Adrenal gland (tissue), 9 donors: ENCODE measurements at regions not wholly inside any gene's neighbourhood (a gene's known extent, or its start where the extent isn't known, plus 50 kb on each side); places are given as distances from the start of the nearest gene placed in this dataset.
"Not testable (repeated sequence)": the region's sequence is repeated elsewhere in the genome, so short reads cannot be mapped to it uniquely, and the experiment has no call there.

ENCODE experiments used
- DNase-seq, 7 donors: peaks; one replicate each; pipeline ENCODE4 v3.0.0-alpha.2; 2019 to 2020
- H3K27ac ChIP-seq, 5 donors: fragments of 200-600 bp; sonication (generic) in 4 of 5; 1 replicate in 3 of 5; 2 replicates in 2 of 5; pipeline versions ENCODE4 v1.5.1 to v1.8.0; 2016 to 2020; ENCODE audit warnings: mild to moderate bottlenecking in 1 of 5
- H3K27me3 ChIP-seq: fragments of 200-600 bp; 2 replicates; pipeline ENCODE4 v1.8.0; 2021
- H3K36me3 ChIP-seq, 2 donors: fragments of 200-600 bp; replicated peaks in 1 of 2; 1 replicate in 1 of 2; 2 replicates in 1 of 2; pipeline versions ENCODE4 v1.5.1 to v1.8.0; 2018 to 2022
- H3K4me1 ChIP-seq, 2 donors: fragments of 200-600 bp; replicated peaks in 1 of 2; 1 replicate in 1 of 2; 2 replicates in 1 of 2; pipeline versions ENCODE4 v1.5.1 to v1.8.0; 2018 to 2021
- H3K4me3 ChIP-seq, 4 donors: fragments of 200-600 bp; sonication (generic) in 3 of 4; one replicate each; pipeline ENCODE4 v1.5.1; 2016 to 2018
- H3K9me3 ChIP-seq, 3 donors: fragments of 200-600 bp; sonication (generic) in 1 of 3; replicated peaks in 1 of 3; 1 replicate in 2 of 3; 2 replicates in 1 of 3; pipeline versions ENCODE4 v1.5.1 to v1.8.0; 2016 to 2021
- CTCF ChIP-seq, 6 experiments: fragments of 450-650 bp in 4 of 6; fragments of 200-600 bp in 2 of 6; sonication (generic) in 1 of 6; IDR thresholded peaks; 1 replicate in 5 of 6; 2 replicates in 1 of 6; pipeline versions ENCODE4 v1.5.1 to v1.8.0; 2016 to 2021; ENCODE audit warnings: antibody characterized with exemption in 6 of 6, mild to moderate bottlenecking in 2 of 6, moderate library complexity in 1 of 6
- POLR2A ChIP-seq, 2 donors: fragments of 450-650 bp; IDR thresholded peaks; one replicate each; pipeline ENCODE4 v1.6.1; 2017; ENCODE audit warnings: antibody characterized with exemption in 2 of 2, mild to moderate bottlenecking in 2 of 2, moderate library complexity in 1 of 2
- WGBS, 4 donors: extraction: QIAGEN DNeasy Blood & Tissue Kit in 2 of 4; methylation state at CpG; one replicate each; pipeline versions ENCODE4 v1.1.5 to v1.1.7; 2013 to 2017; 5-methylcytosine and 5-hydroxymethylcytosine counted together
- intact Hi-C, 2 donors: fragments of 100-400 bp; cut with DNase I; formaldehyde crosslinking; loops; one replicate each; pipeline versions ENCODE4 v1.14.1 to v1.15.0; 2022 to 2023
- donor health status: healthy with polysubstance abuse.
- donor health status: Bipolar disorder and iron deficiency.
- donor health status: DM: yes; HTN: yes; CAD: no.
- donor health status: DM: no; HTN: no; CAD: no.
- donor health status: DM: no; HTN: no; CAD: no.

GRCh38 chr4:137794764-137795254 lies 262.5 kb upstream of the PCDH18 start:
- intact Hi-C loops: no loop called here
- Histone ChIP-seq H3K4me3 (no peak overlapping the region), H3K4me1 (no peaks in the 10 kb centered on the region), H3K9me3 (no peaks in the 10 kb centered on the region), H3K36me3 (no peaks in the 10 kb centered on the region), H3K27ac (no peak overlapping the region), H3K27me3 (no peaks in the 10 kb centered on the region)
- TF ChIP-seq CTCF (IDR thresholded peaks at IDR 0.05): no peak
- TF ChIP-seq POLR2A (IDR thresholded peaks at IDR 0.05): no peak
- no peak for DNase-seq
- WGBS, 4 donors: 63 to 69% (median 67%) methylated on average over 6 of the region's 6 CpGs

DNA sequence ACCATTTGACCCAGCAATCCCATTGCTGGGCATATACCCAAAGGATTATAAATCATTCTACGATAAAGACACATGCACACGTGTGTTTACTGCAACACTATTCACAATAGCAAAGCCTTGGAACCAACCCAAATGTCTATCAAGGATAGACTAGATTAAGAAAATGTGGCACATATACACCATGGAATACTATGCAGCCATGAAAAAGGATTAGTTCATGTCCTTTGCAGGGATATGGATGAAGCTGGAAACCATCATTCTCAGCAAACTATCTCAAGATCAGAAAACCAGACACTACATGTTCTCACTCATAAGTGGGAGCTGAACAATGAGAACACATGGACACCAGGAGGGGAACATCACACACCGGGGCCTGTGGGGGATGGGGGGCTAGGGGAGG lies 257.0 kb upstream of the PCDH18 start:
- intact Hi-C loops, H3K9me3 ChIP-seq, H3K27me3 ChIP-seq, H3K36me3 ChIP-seq, H3K27ac ChIP-seq, H3K4me3 ChIP-seq, H3K4me1 ChIP-seq, DNase-seq: not testable (repeated sequence)
- WGBS, 4 donors: 81 to 86% (median 82%) methylated on average over 3 of the region's 3 CpGs

- H3K4me3 ChIP-seq, H3K27me3 ChIP-seq, H3K9me3 ChIP-seq, DNase-seq, H3K27ac ChIP-seq, H3K36me3 ChIP-seq, H3K4me1 ChIP-seq, intact Hi-C loops: not testable (repeated sequence)
- 78 to 87% (median 84%) methylated on average over 4 to 7 of the region's 7 CpGs for WGBS, 4 donors
Measured at GRCh38 chr4:137783923-137784322, 251.6 kb upstream of the PCDH18 start.

DNA sequence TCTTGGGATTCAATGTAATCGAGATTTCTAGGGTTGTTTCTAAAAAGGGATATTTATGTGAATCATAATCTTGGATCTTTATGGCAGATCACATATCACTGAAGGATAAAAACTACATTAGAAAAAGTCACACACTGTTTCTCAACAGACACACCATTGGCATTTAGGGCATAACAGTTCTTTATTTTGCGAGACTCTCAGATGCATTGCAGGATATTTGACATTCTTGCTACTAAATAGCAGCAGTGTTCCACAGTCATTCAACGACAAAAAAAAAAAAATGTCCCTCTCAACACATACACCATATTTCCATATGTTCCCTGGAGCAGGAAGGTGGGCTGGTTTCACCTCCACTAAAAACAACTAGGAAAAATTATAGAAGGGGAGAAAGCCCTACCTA lies 243.4 kb upstream of the PCDH18 start:
- no peaks in the 10 kb centered on the region for H3K36me3 ChIP-seq
- intact Hi-C loops: no loop called here
- 71 to 76% (median 73%) methylated on average over 3 of the region's 3 CpGs for WGBS, 4 donors
- DNase-seq: no peak
- no peak overlapping the region for H3K27ac ChIP-seq
- H3K4me3 ChIP-seq: no peak overlapping the region
- H3K27me3 ChIP-seq: no peaks in the 10 kb centered on the region
- H3K4me1 ChIP-seq: no peaks in the 10 kb centered on the region
- no peak for TF ChIP-seq POLR2A (IDR thresholded peaks at IDR 0.05)
- no peak for TF ChIP-seq CTCF (IDR thresholded peaks at IDR 0.05)
- H3K9me3 ChIP-seq: peaks cover 0 to 4% (median 0%) of the 10 kb centered on the region in 3 donors

- DNase-seq: no peak
- intact Hi-C loops: no loop called here
- Histone ChIP-seq H3K36me3 (no peaks in the 10 kb centered on the region), H3K4me1 (no peaks in the 10 kb centered on the region), H3K4me3 (no peak overlapping the region), H3K27ac (no peak overlapping the region), H3K27me3 (no peaks in the 10 kb centered on the region), H3K9me3 (peaks cover 0 to 4% (median 0%) of the 10 kb centered on the region in 3 donors)
- TF ChIP-seq POLR2A (IDR thresholded peaks at IDR 0.05) (no peak), CTCF (IDR thresholded peaks at IDR 0.05) (no peak)
Measured at GRCh38 chr4:137774501-137774900, 242.2 kb upstream of the PCDH18 start.
